ENCODE measurements at regions not wholly inside any gene's neighbourhood (a gene's known extent, or its start where the extent isn't known, plus 50 kb on each side); places are given as distances from the start of the nearest gene placed in this dataset.
A peak's percentile ranks its signal among the peaks of the same experiment; 100 is the strongest.
"Not testable (repeated sequence)": the region's sequence is repeated elsewhere in the genome, so short reads cannot be mapped to it uniquely, and the experiment has no call there.

DNA sequence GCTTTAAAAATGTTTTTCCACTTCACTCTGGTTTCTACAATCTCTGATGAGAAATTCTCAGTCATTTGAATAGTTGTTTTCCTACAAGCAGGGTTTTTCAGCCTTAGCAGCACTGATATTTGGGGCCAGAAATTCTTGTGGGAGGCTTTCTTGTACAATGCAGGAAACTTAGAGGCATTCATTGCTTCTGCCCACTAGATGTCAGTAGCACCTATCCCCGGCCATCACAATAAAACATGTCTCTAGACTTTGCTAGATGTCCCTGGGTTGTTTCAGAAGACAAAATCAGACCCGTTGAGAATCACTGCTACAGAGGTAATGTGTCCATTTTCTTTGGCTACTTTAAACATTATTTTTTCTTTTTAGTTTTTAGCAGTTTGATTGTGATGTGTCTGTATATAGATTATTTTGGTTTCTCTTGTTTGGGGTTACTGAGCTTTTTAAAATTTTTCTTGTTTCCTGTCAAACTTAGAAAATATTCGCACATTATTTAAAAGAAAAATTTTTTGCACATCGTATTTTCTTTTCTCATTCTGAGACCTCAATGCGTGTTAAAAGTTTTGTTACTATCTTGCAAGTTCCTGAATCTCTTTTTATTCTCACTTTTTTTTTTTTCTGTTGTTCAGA is 60.8 kb upstream of the CCDC179 start:
- no peak for DNase-seq

GRCh38 chr11:22922672-22923071 is 62.4 kb upstream of the CCDC179 start:
- no peak for DNase-seq

- no peak for DNase-seq
These were observed 63.3 kb upstream of the CCDC179 start for GRCh38 chr11:22923561-22923960.

DNA sequence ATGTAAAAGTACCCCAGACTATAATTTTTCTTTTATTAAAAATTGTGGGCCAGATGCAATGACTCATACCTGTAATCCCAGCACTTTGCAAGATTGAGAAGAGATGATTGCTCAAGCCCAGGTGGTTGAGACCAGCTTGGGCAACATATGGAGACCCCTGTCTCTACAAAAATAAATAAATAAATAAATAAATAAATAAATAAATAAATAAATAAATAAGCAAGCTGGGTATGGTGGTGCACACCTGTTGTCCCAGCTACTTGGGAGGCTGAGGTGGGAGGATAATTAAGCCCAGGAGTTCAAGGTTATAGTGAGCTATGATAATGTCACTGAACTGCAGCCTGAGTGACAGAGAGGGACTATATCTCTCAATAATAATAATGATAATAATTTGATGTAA is 66.1 kb upstream of the CCDC179 start:
- no peak for DNase-seq

GRCh38 chr11:22927793-22928192 is 67.5 kb upstream of the CCDC179 start:
- DNase-seq = no peak

DNA sequence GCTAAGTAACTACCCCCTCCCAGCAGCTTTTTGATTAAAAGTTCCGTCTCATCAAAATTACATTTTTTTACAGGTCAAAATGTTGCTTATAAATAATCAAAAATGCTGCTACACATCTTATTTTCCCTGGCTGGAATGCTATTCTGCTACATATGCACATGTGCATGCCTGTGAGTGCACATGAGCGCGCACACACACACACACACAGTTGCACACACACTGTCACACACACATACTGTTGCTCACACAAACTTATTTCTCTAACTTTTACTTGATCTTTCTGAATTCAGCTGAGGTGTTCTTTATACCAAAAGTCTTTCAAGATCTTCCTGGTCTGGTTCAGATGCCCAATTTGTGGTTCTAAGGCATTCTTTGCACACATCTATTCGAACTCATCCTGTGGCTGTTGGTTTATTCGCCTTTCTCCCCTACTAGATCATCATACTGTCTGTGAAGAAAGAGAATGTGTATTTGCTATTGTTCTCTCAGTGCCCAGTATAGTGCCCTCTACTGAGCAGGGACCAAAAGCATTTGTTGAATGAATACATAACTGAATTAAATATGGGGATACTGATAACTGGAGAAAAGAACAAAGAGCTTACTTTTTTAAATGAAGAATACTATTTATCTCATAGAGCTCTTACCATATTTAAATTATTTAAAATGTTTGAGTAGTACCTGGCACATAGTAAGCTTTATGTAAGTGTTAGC is 68.1 kb upstream of the CCDC179 start:
- DNase-seq = no peak

- DNase-seq = no peak
These were observed 70.7 kb upstream of the CCDC179 start for GRCh38 chr11:22930816-22931594.

- no peak for DNase-seq
These were observed 78.4 kb upstream of the CCDC179 start for GRCh38 chr11:22938691-22939090.

DNA sequence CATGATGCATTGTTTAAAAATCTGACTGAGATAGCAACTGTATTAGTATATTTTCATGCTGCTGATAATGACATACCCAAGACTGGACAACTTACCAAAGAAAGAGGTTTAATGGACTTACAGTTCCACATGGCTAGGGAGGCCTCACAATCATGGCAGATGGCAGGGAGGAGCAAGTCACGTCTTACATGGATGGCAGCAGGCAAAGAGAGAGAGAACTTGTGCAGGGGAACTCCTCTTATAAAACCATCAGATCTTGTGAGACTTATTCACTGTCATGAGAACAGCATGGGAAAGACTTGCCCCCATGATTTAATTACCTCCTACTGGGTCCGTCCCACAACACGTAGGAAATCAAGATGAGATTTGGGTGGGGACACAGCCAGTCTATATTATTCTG is 81.3 kb upstream of the CCDC179 start:
- DNase-seq = not testable (repeated sequence)

GRCh38 chr11:22957786-22958185 is 97.5 kb upstream of the CCDC179 start:
- DNase-seq = no peak

DNA sequence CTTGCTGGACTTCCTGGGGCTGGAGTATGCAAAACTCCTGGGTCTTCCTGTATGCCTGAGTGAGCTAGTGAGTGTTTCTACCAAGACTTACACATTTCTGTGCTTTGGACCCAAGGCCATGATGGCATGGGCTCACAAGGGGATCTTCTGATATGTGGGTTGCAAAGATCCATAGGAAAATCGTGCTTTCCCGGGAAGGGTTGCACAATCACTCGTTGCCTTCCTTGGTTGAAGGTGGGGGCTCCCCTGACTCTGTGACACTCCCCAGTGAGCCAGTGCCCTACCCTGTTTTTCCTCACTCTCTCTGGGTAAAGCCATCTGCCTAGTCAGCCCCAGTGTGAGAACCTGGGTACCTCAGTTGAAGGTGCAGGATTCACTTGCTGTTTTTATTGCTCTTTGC is 114.0 kb upstream of the CCDC179 start:
- no peak for DNase-seq

- peak; percentile 43 for DNase-seq
These were observed 115.9 kb upstream of the CCDC179 start for GRCh38 chr11:22976146-22976545.

- DNase-seq = no peak
These were observed 122.6 kb upstream of the CCDC179 start for GRCh38 chr11:22982903-22983302.

GRCh38 chr11:22984045-22984444 is 123.8 kb upstream of the CCDC179 start:
- DNase-seq = no peak

DNA sequence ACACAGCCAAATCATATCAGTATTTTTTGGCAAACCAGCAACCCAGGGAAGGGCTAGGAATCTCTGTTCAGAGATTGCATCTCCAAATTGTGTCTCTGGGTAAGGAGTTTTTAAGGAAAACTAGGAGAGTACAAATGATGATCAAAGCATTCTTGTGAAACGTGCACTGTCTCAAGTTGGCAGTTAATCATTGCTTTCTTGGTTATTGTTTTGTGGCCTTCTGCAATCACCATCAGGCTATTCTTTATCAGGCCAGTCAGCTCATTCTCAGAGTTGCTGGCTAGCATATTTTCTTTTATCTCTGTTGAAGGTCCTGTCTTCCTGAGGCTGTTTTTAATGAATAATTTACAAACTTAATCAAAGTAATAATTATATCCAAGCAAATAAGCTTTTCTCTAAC is 129.1 kb upstream of the CCDC179 start:
- no peak for DNase-seq

- no peak for DNase-seq
These were observed 130.9 kb upstream of the CCDC179 start for GRCh38 chr11:22991196-22991595.

- DNase-seq = no peak
These were observed 146.5 kb upstream of the CCDC179 start for GRCh38 chr11:23006730-23007129.

DNA sequence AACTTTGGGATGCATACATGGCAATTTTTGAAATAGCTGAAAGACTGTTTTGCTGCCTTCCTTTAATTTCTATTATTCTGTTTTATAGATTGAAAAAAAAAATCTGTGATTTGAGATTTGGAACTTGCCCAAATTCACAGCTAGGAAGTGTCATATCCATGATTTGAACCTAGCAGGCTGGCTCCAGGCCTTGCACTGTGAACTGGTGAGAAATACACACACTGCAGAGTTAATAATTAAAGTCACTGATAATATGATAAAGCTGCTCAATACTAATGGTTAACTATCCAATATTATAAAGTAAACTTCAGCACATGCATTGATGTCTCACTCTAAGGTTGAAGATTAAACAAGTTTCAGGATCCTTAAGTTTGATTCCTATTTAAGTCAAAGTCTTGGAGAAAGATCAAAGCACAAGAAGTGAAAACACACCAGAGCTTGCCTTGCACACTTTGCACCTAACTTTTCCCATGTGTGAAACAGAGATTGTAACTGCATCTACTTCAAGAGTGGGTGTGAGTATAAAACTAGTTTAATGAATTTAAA is 150.6 kb upstream of the CCDC179 start:
- no peak for DNase-seq

- no peak for DNase-seq
These were observed 152.7 kb upstream of the CCDC179 start for GRCh38 chr11:23012930-23013329.

DNA sequence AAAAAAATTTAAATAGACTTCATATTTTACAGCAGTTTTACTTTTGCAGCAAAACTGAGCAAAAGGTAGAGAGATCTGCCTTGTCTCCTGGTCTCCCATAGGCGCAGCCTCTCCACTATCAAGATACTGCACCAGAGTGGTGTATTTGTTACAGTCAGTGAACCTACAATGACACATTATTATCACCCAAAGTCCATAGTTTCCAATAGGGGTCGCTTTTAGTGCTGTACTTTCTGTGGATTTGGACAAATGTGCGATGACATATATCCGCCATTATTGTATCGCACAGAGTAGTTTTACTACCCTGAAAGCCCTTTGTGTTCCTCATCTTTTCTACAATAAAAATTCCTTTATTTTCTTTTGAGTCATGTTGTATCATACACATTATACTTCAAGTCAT is 153.2 kb upstream of the CCDC179 start:
- DNase-seq = no peak

DNA sequence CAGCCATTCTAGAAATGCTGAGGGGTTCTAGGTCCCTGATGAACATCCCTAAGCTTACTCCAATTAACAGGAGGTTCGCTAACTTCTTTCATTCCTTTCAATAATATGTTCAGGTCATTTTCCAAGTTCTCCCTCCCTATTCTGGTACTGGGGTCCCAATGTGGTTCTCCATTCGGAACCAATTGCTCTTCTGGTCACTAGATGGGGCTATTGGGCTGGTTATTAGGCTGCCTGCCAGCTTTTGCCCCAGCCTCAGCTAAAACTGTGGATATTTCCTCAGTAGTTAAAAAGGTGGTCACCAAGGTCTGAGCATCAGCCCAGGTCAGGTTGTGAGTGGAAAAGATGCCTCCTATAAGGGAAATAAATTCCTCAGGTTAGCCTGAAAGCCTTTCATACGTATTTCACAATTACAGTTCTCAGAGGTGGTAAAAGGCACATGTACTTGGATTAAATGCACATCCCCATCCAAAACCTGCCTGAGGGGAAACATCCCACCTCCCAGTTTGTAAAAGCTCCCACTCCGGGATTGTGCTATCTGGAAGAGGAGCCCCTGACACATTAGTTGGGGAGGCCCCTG is 161.1 kb upstream of the CCDC179 start:
- no peak for DNase-seq

DNA sequence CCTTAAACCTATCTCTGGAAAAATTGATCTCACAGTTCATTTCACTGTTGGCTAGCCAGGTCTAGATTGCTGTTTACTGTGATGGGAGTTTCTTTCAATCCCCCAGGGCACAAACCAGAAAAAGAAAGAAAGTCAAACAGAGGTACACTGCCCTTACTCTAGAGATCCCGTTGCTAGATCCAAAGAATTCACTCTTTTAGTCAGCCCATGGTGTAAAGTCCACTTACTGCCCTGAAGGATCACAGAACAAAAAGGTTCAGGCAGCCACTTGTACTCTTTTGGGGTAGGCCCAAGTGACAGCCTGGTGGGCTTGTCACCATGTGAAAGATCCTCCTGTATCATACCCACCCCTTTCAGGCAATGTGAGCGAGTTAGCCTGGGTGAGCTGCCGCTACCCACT is 162.6 kb upstream of the CCDC179 start:
- DNase-seq = no peak

- DNase-seq = no peak
These were observed 163.0 kb upstream of the CCDC179 start for GRCh38 chr11:23023319-23023718.
